NK-92 treated with Interleukin-12 subunit alpha and Interleukin-12 subunit beta, amount 100 ng/mL, for 24 hours (cell line): ENCODE measurements at regions not wholly inside any gene's neighbourhood (a gene's known extent, or its start where the extent isn't known, plus 50 kb on each side); places are given as distances from the start of the nearest gene placed in this dataset.

Experiments used
- DNase-seq: peaks from one replicate; lab custom pipeline; 2025; lab: John Stamatoyannopoulos, UW

DNA sequence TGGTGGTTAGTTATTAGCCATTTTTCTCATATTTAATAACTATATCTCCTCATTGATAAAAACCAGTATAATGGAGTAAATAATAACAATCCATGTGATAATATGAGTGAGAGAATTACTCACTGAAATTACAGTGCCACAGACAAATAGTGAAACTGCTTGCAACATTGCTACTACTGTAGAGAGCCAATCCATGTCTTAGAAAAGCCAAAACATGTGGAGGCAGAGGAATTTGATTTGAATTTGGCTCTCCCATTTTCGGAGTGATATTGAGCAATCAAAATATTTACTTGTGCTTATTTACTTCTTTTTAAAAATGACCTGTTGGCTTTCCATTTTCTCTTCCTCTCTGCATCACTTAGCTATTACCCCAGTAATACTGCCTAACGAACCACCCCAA, 288.3 kb upstream of the TCF4 start:
- DNase-seq, result no peak

DNA sequence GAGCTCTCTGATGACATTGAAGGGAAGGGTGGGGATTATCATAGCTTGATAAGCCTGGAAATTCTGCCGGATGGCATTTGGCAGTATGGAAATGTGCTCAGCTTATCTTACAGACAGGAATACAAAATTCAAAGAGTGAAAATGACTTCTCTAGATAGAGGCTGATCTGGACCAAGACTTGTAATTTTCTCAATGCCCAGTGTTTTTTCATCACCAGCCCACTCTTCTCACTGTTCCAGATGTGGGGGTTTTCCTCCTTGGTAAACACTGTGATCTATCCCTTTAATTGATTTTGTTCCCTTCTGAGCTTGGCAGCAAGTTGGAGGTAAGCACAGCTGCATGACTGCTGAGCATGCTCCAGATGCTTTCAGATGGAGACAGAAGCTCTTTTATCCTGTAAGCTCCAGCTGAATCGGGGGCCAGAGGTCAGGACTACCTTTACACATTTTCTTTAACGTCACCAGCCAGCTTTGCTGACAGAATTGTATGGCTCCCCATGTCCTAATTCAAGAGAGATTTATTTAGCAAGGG, 287.4 kb upstream of the TCF4 start:
- DNase-seq, result no peak

DNA sequence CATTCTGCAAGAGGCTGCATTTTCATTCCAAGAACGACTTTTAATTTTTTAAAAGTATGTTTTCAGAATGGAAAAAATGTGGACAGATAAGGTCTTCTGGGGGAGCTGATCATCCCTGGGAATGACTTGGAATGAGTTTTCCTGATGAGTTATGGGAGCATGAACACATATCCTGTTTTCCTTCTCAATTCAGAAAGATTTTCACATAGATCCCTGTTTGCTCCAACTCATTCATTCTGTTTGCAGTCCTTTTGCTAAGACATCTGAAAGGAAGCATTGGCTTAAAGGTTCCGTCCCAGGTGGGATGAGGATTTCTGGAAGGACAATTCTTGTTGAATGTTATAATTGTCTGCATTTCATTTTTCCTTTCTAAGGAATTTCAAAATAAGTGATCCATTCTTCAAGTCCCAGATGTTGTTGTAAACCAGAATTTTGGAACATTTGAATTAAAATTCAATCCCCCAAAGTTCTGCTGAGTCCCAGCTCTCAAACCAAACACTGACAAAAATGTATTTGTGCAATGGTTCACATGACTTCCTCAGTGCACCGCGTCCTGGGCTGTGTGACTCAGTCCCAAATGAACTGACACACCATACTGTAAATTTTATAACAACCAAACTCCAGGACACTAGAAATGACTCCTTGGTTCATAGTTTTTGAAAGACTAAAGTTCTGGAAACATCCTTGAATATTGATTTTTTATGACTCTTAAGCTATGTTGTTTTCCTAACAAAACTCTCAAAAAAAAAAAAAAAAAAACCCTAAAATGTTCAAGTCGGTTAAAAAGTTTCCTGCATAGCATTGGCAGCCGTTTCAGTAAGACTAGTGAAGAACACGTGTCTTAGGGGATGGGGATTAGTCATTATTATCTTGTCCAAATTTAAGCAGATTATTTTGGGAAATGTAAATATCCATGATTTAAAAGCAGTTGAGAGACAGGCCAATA, 281.8 kb upstream of the TCF4 start:
- no peak for DNase-seq

DNA sequence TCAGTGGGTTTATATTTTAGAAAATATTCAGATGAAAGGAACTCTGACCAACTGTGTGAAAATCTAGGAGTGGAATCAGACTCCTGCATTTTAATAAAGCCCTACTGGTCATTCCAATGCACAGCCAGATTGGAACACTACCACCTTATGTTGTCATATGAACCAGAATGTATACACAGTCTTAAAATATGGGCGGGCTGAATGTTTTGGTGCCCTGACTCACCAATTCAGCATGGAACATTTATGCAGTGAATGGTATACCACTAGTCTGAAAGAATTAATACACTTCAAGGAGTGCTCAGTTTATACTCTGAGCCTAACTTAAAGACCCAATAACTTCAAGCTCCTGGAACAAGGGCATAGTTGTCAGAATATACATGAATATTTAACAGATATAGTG, 280.9 kb upstream of the TCF4 start:
- DNase-seq, result no peak

DNA sequence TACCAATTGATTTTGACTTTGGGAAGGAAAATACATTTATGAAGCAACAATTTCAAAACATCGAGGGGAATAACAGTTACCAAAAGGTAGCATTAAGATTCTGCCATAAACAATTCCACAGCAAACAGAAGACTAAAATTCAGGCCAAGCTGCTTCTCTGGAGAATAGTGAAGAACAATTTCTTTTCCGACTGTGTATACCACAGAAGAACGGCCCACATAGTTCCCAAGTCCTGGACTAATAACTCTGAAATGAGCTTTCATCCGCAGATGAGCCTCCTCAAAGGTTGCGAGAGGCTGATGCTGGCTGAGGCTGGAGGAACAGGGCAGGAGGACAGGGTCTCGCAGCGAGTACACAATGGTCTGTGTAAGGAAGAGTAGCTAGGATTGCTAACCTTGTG, 278.9 kb upstream of the TCF4 start:
- DNase-seq, result no peak

DNA sequence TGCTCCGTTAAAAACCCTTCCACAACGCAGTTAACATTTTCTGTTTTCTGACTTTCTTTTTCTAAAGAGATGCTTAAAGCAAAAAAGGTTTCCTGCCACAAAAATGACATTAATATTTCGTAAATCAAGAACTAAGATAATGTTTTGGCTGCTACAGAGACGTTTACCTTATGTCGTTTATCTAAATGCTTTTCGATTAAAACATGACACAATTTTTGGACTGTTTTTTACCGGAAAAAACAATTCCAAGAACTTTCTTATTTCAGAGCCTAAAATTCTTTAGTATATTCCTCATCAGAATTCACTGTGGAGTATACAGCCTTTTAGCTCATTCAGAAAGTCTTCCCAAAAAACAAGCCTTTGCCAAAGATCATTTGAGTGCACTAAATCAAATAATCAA, 278.0 kb upstream of the TCF4 start:
- DNase-seq, result no peak

DNA sequence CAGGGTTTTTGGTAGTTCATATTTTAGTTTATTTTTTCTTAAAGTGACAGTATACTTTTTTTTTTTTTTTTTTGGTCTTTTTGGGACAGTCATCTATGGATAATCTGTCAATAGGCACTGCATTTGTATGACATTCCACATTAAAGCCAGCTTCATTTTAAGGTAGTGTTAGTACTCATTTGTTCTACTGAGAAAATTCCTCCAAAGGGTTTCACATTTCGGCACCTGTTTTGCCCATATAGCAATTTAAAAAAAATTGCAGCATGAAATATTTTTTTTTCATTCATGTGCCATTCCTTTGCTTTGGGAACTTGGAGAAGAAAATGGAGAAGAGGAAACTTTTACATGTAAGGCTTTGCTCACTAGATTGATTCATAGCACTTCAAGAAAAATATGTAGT, 276.3 kb upstream of the TCF4 start:
- DNase-seq, result no peak

DNA sequence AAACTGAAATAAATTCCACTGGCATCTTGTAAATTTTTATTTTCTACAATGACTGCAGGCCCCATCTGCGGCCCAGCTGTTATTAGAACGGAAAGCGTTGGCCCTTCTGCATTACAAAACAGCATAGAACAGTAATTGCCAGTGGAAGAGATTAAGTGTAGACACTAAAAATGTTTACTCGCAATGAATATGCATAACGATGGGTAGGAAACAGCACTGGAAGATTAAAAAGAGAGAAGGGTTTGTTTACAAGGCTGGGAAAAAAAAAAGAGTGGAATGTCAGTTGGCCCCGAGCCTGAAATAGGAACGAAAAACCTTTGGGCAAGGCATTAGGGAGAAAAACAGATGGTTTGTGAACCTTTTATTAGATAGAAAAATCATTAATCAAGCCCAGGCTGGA, 275.9 kb upstream of the TCF4 start:
- no peak for DNase-seq

DNA sequence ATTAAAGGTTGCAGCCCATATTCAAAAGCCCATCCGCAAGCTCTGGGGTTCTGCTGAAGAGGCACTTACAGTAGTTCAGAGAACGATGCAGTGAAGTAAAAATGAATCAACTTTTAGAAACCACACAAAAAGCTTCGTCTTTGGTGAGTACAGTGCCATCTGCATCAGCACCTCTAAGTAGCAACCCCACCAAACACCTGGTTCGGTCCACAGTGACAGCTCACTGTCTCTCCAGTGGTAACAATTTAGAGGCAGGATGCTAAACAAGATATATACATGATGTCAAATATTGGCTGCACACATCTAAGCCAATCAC, 275.4 kb upstream of the TCF4 start:
- no peak for DNase-seq

DNA sequence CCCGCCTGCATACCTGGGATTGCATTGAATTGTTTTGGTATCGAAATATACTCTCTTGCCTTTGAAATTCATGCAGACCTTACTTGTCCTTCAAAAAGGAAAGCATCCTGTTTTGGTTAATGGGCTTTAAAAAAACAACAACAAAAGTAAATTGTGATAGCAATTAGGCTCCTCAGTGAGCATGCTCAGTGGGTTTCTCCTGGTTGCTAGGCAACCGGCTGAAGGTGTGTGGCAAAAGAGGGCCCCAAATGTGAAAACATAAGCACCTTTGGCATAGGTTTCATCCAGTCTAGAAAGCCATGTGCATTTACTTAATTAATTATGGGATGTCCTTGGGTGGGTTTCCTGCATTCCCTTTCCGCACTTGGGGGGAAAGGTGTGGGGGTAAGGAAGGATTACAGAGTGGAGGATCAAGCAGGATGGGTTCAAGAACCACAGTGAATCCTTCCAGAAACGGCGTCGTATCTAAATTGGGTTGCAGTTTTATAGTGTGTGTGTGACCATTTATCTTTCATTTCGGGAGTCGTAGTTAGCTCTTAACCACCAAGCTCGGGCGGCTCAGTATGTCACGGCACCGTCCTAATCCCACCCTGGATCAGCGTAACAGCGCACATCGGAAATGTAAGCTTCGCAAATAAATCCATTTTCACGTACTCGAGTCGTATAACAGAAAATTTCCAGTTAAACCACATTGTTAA, 274.9 kb upstream of the TCF4 start:
- no peak for DNase-seq

DNA sequence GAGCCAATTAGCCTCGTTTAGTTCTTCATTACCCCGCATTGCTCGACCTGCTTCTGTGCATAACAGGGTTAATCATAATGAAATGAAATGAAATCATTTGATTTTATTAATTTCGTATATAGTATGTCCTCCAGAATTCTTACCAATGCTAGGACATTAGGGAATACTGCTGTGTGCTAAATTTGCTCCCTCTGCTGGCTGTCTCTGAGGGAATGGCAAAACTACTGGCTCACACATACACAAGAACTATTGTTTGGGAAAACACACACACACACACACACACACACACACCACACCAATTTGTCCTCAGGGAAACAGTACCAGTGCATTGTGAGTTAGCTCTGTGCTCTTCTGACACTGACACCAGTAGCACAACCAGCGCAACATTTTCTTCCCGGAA, 273.3 kb upstream of the TCF4 start:
- no peak for DNase-seq

DNA sequence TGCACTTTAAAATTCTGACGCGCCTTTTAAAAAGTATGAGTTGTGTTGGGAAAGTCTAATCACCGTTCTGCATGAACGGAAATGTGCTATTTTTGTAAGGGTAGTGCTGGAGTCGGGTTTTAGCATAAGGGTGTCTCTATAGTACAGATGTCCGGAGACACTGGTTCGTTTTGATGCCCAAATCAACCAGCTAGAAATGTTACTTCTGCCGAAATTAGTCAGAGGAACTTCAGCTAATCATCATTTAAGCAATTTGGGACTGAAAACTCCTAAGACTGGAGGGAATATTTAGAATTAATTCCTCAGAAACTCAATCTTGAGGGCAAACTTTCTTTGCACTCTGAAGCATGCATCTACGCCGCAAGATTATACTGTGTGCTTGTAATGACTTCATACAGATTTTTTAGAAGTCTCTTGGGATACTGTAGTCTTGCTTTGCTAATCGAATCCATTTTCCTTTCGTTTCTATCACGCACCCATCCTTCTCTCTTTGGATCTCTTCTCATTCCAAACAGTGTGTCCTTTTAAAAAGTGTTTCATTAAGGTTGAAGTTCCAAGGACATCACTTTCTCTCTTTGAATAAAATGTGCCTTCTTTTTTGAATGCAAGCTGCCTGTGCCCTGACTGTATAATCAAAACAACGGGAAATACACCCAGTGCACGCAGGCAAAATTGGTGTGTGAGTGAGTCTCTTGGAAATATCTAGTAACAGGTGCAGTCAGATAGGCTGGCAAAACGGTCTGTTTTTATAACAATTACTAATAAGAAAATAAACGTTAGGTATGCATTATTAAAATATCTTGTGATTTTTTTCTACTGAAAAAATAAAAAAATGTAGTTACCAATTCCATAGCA, 270.9 kb upstream of the TCF4 start:
- DNase-seq, result no peak

DNA sequence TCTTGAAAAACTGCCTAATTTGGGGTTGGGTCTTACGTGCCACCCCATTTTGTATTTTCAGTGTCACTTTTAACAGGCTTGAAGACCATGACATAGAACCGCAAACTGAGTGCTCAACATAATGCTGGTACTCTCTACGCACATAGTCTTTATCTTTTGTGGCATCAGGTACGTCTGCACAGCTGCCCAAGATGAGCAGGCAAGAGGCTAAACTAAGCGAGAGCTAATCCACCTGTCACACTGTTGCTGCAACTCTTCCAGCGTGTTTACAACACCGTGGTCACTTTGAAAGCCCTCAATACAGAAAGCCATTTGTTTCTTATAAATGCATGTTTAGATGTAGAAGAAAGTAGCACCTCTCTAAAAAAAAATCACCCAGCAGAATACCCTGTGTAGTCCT, 270.0 kb upstream of the TCF4 start:
- no peak for DNase-seq

DNA sequence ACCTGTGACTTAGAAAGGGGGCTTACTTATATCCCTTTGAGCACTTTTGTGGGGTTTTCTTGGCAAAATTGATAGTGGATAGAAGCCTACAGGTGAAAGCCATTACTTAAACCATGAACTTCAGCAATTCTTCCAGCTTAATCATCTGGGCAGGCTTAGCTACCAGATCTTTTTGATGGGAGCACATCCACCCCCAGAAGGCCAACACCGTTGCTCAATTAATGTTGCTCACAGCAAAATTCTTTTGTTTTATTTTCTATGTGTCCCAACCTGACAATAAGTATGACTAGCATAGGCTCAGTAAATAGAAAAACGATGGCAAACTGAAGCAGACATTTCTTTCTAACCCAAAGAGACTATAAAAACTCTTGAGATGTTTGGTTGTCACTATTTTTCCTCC, 269.4 kb upstream of the TCF4 start:
- no peak for DNase-seq

DNA sequence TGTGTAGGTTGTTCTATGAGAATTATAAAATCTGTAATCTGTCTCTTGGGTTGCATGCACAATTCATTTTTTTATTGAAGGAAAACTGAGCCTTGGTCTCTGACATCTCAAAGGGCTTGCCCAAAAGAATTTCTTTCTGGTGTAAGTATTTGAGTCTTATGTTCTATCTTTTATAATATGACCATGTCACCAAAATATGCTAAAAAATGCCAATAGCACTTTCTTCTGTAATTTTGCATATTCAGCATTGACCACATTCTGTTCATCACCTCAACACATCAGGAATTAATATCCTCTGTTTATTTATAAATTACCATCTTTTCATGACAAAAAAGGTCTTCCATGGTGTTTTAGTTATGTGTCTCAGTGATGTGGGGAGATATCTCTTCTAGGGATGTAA, 268.7 kb upstream of the TCF4 start:
- DNase-seq, result no peak

DNA sequence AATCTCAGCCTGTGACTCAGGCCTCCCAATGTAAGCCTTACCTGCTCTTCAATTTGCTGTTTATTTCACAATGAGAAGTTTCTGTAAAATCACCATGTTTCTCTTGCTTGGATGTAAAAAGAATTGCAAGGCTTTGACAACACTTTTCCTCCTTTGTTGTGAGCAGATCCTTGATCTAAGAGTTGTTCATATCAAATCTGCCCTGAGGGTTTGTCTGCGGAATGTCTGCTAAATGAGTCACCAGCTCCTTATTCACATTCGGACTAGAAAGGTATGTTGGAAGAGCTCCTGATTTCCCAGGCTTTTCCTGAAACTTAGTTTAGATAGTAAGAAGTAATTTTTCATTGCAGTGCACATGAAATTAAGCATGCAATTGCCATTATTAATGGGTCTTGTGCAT, 268.2 kb upstream of the TCF4 start:
- DNase-seq, result no peak

DNA sequence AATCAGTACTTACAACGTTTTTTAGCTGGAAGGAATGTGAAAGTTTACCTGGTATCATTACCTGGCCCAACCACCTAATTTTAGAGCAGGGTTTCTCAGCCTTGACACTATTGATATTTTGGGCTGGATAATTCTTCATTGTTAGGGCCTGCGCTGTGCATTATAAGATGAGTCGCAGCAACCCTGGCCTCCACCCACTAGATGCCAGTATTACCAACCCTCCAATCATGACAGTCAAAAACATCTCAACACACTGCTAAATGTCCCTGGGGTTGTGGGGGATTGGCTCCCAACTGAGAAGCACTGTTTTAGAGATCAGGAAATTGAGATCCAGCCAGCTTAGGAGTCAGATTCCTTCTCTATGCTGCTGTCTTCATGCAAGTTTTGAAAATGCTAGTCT, 265.3 kb upstream of the TCF4 start:
- no peak for DNase-seq

DNA sequence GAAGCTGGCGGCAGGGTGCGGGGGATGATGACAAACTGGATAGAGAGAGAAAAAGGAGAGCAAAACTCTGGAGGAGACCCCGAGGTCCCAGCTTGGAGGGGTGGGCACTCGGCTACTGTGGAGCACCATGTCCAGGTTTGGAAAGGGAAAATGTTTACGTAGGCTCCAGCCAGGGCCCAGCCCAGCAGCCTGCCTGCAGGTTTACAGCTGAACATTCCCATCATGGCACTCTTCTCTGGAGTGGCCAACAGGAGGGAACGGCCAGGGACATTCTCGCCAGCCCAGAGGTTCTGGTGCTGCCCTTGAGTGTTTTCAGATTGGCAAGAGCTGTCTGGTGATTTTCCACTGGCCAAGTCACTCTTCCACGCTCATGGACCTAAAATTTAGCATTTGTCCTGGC, 262.9 kb upstream of the TCF4 start:
- no peak for DNase-seq

DNA sequence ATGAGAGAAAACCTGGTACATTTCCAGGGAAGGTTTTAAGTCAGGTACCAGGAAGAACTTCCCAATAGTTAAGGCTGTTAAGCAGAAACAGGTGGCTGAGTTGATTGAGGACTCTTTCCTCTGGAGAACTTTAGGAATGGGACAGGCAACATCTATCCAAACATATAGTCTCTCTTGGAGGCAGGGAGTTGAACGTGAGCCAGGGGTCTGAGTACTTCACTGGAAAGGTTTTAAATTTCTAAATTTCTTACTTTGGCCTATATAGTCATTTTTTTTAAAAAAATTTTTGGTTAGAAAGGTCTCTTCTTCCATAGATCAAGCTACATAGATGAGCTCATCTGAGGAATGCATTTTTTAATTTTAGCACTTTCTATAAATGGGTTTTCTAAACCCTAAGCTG, 261.4 kb upstream of the TCF4 start:
- no peak for DNase-seq

DNA sequence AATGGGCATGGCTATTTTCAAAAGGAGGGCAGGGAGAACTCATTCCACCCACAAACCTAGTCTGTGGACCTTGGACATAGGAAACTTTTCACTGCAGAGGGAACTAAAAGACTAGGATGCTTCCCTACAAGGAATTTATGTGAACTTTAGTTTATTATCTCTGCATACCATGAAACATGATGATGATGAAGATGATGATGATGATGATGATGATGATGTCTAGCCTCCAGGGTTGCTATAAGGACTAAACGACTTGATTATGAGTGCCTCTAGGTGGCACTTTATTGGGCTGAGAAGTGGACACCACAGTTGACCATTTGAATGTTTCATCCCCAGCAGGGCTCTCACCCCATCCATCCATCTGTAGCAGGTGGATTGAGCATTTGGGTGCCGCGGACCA, 260.0 kb upstream of the TCF4 start:
- no peak for DNase-seq

DNA sequence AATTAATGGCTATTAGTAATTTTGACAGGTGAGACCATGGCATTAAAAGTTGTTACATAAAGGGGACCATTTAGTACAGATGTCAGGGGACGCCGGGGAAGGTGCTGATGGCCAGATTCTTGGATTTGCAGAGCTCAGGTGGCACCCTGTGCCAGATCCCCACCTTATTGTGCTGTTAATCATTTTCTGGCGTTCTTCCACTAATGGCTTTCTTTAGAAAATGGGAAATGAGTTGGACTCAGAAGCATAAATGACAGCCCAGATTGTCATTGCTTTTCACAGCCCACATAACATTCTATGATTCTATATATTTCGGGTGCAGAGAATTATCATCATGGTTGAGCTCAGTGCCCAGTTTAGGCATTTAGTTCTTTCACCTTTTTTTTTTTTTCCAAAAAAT, 257.2 kb upstream of the TCF4 start:
- no peak for DNase-seq

DNA sequence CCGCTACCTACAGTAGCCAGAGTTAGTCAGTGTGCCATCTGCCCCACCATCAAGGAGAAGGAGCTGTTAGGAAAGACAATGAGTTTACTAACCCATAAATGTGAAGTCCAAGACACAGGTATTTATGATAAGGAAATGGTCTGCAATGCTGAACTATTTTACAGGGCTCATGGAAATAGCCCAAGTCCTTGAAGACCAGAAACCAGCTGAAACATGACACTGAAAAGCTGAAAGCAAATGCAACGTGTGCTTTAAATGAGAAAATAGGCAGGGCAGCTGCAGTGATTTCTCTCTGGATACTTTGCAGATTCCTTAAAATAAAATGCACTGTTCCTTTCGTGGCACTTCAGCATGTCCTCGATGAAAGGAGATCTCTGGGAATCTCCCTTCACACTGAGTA, 256.4 kb upstream of the TCF4 start:
- DNase-seq, result no peak

DNA sequence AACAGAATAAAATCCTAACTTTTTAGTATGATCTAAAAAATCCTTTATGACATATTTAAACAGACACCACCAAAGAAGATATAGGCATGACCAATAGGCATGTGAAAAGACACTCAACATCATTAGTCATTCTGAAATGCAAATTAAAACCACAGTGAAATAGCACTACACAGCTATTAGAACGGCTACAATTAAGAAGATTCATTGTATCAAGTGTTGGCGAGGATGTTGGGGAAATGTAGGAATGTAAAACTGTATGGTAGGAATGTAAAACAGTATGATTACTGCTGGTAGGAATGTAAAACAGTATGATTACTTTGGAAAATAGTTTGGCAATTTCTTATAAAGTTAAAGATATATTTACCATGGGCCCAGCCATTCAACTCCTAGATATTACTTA, 253.3 kb upstream of the TCF4 start:
- DNase-seq, result no peak
